HAP-1 (cell line): ENCODE measurements at regions not wholly inside any gene's neighbourhood (a gene's known extent, or its start where the extent isn't known, plus 50 kb on each side); places are given as distances from the start of the nearest gene placed in this dataset.
A peak's percentile ranks its signal among the peaks of the same experiment; 100 is the strongest.

Experiments used
- DNase-seq, 2 experiments: peaks; one replicate each; pipeline ENCODE4 v3.0.0-alpha.2; 2016 to 2020; ENCODE audit warnings: low spot score in 2 of 2
- H3K27me3 ChIP-seq: fragments of 250-450 bp; sonication (Bioruptor Pico); 2 replicates; pipeline ENCODE4 v1.5.1; 2020; ENCODE audit warnings: low read depth, mild to moderate bottlenecking, moderate library complexity
- H3K36me3 ChIP-seq: fragments of 250-450 bp; sonication (Bioruptor Pico); replicated peaks from 2 replicates; pipeline ENCODE4 v1.5.1; 2020; ENCODE audit warnings: mild to moderate bottlenecking
- H3K4me1 ChIP-seq: fragments of 250-450 bp; sonication (Bioruptor Pico); 2 replicates; pipeline ENCODE4 v1.5.1; 2020; ENCODE audit warnings: mild to moderate bottlenecking
- H3K4me3 ChIP-seq: fragments of 250-450 bp; sonication (Bioruptor Pico); 2 replicates; pipeline ENCODE4 v1.5.1; 2020; ENCODE audit warnings: mild to moderate bottlenecking, moderate library complexity
- H3K9me3 ChIP-seq: fragments of 250-450 bp; sonication (Bioruptor Pico); 2 replicates; pipeline ENCODE4 v1.5.1; 2020; ENCODE audit warnings: mild to moderate bottlenecking, moderate library complexity
- in situ Hi-C: fragments of 300-500 bp; cut with MboI; formaldehyde crosslinking; loops from 3 replicates; pipeline ENCODE4 v1.14.3; 2020; ENCODE audit warnings: low sequenced_read_pairs, inconsistent platforms, mixed read lengths

DNA sequence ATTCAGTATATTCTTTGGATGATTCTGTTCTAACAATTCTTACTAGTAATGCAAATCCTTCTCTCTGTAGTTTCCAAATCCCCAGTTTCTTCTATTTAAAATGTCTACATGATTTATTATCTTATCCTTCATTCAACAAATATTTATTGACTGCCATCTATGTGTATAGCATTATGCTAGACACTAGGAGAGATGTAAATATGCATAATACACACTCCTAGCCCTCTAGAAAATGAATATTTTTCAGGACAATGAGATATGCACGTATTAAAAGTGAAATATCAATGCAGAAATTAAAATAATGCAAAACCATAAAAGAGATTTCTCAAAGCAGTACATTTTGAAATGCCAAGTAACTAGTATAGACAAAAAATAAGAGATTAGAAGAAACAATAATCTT lies 293.5 kb upstream of the CNR1 start:
- DNase-seq, result peak in 1 of 2 experiments; percentile 62
- Histone ChIP-seq H3K36me3 (no peaks in the 10 kb centered on the region), H3K4me3 (no peak overlapping the region), H3K27me3 (no peaks in the 10 kb centered on the region), H3K4me1 (peaks cover 21% of the 10 kb centered on the region), H3K9me3 (peaks cover 3% of the 10 kb centered on the region; the same call in 1 of the 2 replicates)
- in situ Hi-C loops, result no loop called here

DNA sequence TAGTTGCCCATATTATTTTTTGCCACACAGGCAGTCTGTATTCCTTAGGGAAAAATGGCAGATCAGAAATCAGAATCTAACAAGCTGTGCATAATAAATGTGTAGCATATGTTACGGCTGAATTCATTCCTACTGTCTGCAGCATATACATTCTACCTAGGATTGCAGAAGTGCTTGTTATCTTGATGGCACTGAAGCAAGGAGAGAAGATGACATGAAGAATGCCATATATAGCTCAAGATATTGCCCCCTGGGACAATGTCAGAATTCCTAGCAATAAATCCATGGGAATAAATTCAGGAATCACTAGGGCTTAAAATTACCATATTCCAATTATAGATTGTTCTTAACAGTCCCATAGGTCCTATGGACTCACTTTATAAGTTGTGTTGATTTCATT lies 293.0 kb upstream of the CNR1 start:
- in situ Hi-C loops, result no loop called here

DNA sequence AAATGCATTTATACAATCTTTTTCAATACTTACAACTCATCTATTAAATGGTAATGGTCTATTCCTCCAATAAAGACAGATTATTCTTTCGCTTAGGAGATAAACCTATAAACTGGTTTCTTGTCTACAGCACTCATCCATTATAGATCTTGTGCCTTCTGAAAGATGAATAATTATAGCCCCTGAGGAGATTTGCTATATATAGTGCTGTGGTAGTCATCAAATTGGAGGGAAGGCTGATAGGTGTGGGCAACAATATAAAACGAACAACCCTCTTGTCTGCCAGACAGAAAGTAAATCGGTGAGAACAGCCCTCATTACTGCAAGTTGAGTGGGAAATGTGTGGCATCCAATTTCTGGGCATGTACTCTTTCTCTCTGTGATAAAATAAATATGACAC lies 292.5 kb upstream of the CNR1 start:
- no peak for DNase-seq
- Histone ChIP-seq H3K4me1 (peaks cover 21% of the 10 kb centered on the region), H3K36me3 (no peaks in the 10 kb centered on the region), H3K27me3 (no peaks in the 10 kb centered on the region), H3K9me3 (peaks cover 3% of the 10 kb centered on the region; the same call in 1 of the 2 replicates), H3K4me3 (no peak overlapping the region)
- in situ Hi-C loops, result no loop called here

More for the DNA sequence above, 293.0 kb upstream of the CNR1 start:
- H3K9me3 ChIP-seq, result peaks cover 3% of the 10 kb centered on the region; the same call in 1 of the 2 replicates
- H3K36me3 ChIP-seq, result no peaks in the 10 kb centered on the region
- no peaks in the 10 kb centered on the region for H3K27me3 ChIP-seq
- DNase-seq, result no peak
- H3K4me1 ChIP-seq, result peaks cover 21% of the 10 kb centered on the region
- no peak overlapping the region for H3K4me3 ChIP-seq

DNA sequence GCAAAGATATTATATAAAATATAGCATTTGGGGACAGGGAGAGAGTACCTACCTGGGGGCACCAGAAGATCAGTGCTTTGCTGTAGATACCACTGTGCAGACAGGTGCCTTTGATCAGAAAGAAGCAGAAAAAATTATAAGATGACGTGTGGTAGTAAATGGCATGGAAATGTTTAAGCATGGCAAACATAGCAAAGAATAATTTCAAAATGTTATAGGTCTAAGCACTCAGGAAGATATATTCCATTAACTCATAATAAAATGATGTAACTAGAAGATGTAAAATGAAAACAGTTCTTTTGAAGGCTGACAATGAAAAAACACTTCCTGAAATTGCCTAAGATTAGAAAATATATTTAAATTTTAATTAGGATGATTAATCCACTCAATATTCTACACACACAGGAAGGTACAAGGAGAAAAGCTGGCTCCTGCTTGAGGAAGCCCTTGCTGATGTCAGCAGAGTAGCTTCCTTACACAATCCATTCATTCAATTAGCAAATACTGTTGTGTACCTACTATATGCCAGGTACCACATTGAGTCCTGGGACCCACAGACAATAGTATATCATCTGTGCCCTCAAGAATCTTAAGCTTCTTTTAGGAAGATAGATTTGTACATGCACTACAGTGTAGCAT lies 290.2 kb upstream of the CNR1 start:
- no peaks in the 10 kb centered on the region for H3K27me3 ChIP-seq
- no peak for DNase-seq
- H3K4me1 ChIP-seq, result peaks cover 21% of the 10 kb centered on the region
- in situ Hi-C loops, result no loop called here
- no peak overlapping the region for H3K4me3 ChIP-seq
- H3K9me3 ChIP-seq, result no peaks in the 10 kb centered on the region
- no peaks in the 10 kb centered on the region for H3K36me3 ChIP-seq

DNA sequence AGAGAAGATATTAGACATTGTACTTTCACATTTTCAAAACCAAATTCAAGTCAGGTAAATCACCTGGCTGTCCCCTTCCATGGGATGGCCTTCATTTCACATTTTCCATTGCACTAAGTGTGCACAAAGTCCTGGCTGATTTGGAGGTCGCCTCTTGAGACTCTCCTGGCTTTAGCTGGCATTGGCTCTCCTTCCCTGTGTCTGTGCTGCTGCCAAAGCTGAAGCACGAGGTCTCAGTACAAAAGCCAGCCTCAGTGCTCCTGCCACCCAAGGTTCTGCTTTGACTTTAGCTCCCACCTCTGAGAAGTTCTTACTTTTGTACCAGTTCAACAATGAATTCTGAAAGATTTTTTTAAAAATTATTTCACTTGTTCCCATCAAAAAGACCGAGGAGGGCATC lies 289.2 kb upstream of the CNR1 start:
- Histone ChIP-seq H3K4me1 (peaks cover 21% of the 10 kb centered on the region), H3K27me3 (no peaks in the 10 kb centered on the region), H3K9me3 (no peaks in the 10 kb centered on the region), H3K4me3 (no peak overlapping the region), H3K36me3 (no peaks in the 10 kb centered on the region)
- DNase-seq, result no peak
- in situ Hi-C loops, result no loop called here

DNA sequence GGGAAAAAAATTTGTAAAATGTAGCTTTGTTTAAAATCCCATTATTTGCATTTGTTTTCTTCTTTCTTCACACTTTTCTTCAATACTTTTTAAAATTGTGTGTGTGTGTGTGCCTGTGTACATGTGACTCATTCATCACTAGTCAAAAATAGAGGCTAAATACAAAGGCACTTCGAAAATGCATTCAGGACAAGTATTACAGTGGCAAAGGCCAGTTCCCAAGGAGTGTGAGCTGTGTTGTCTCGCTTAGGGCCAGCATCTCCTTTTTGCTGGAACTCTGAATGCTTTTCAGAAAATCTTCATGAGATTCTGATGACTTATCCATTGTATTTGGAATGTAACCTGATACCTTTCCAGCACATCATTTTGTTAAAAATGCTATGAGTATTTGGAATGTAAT lies 288.5 kb upstream of the CNR1 start:
- no peak overlapping the region for H3K4me3 ChIP-seq
- H3K4me1 ChIP-seq, result peaks cover 17% of the 10 kb centered on the region
- in situ Hi-C loops, result no loop called here
- H3K27me3 ChIP-seq, result no peaks in the 10 kb centered on the region
- no peak for DNase-seq
- no peaks in the 10 kb centered on the region for H3K36me3 ChIP-seq
- no peaks in the 10 kb centered on the region for H3K9me3 ChIP-seq

DNA sequence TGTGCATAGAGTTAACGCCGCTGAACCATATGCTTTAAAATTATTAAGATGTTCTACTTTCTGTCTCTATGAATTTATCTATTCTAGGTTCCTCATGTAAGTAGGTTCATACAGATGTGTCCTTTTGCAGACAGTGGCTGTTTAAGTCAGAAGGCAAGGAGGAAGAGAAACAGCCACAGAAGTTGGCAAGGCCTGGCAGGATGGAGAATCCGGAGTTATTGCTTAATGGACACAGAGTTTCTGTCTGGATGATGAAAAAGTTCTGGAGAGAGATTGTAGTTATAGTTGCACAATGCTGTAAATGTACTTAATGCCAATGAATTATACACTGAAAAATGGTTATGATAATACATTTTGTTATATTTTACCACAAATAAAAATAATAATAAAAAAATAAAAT lies 283.6 kb upstream of the CNR1 start:
- Histone ChIP-seq H3K4me3 (no peak overlapping the region), H3K4me1 (no peaks in the 10 kb centered on the region; the same call in 1 of the 2 replicates), H3K9me3 (no peaks in the 10 kb centered on the region), H3K36me3 (no peaks in the 10 kb centered on the region), H3K27me3 (no peaks in the 10 kb centered on the region)
- in situ Hi-C loops, result no loop called here
- no peak for DNase-seq

DNA sequence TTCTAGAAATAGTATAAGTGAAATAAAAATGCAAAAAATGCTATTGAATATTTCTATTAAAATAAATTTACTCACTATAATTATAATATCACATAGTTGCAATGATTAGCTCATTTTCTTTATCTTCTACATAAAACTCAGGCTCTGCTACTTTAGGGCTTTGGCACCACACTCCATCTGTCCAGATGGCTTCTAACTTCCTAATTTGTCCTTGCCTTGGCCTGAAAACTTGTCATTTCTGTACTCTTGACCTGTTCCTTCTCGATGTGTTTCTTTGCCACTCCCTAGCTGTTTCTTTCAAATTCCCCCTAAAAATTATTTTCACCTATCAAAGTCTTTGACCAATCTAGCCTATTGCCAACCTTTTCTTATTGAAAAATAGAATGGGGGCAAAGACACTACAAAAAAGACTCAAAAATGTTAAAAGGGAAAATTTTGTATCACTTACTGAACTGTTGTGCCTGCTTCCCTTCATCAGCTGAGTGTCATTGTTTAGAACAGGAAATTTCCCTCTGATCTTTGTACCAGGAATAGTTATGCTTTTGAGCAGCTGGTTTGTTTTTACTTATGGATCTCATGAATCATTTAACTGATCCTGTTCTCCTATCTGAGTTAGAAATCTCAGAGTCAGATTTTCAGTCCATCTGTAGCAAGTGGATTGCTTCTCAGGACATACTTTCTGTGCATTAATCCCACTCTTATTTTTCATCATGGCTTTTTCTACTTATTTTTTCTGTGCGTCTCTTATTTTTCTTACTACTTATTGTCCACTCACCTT lies 279.2 kb upstream of the CNR1 start:
- Histone ChIP-seq H3K4me1 (no peaks in the 10 kb centered on the region), H3K4me3 (no peak overlapping the region), H3K27me3 (no peaks in the 10 kb centered on the region), H3K36me3 (no peaks in the 10 kb centered on the region), H3K9me3 (no peaks in the 10 kb centered on the region)
- DNase-seq, result no peak
- in situ Hi-C loops, result no loop called here

DNA sequence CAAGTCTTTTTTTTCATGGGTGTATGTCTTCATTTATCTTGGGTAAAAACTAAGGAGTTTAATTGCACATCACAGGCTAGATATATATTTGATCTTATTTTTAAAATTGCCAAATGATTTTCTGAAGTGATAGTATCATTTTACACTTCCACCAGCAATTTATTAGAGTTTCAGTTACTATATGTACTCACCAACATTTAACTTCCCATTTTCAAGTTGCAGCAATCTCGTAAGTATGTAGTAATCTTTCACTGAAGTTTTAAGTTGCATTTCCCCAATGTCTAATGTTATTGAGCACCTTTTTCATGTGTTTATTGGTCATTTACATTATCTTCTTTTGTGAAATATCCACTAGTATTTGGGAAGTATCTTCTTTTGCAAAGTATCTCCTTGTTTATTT lies 277.4 kb upstream of the CNR1 start:
- Histone ChIP-seq H3K9me3 (no peaks in the 10 kb centered on the region), H3K4me3 (no peak overlapping the region), H3K36me3 (no peaks in the 10 kb centered on the region), H3K4me1 (no peaks in the 10 kb centered on the region), H3K27me3 (no peaks in the 10 kb centered on the region)
- in situ Hi-C loops, result no loop called here
- DNase-seq, result no peak

DNA sequence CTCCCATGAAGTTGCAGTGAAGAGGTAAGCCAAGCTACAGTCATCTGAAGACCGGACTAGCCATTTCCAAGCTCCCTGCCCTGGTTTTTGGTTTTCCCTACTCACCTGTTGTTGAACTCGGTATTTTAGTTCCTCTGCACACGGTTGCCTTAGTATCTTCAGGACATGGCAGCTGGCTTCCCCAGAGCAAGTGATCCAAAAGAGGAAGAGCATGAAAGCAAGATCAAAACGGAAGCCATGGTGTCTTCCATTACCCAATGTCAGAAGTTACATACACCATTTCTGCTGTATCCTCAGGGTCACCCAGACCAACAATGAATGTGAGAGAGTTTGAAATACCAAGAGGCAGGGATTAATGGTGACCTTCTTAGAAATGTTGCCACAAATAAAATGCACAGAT lies 276.6 kb upstream of the CNR1 start:
- Histone ChIP-seq H3K4me3 (no peak overlapping the region), H3K4me1 (no peaks in the 10 kb centered on the region), H3K36me3 (no peaks in the 10 kb centered on the region), H3K9me3 (no peaks in the 10 kb centered on the region), H3K27me3 (no peaks in the 10 kb centered on the region)
- DNase-seq, result no peak
- in situ Hi-C loops, result no loop called here

DNA sequence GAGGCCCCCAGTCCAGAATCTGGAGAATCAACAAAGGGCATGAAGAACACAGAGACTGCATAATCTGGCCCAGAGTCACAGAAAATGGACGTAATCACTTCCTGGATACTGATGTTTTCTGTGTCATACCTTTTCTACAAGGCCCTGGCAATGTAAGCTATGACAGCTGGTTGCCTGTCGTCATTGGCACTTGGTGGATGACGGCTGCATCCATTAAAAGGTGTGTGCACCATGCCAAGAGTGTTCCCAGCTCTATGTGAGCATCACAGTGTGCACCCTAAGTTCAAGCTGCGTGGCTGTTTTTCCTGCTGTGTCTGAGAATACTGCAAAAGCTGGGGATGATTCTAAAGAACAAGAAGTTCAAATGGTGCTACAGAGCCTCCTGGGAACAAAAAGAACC lies 275.2 kb upstream of the CNR1 start:
- no peaks in the 10 kb centered on the region for H3K27me3 ChIP-seq
- no peaks in the 10 kb centered on the region for H3K4me1 ChIP-seq
- DNase-seq, result no peak
- no peak overlapping the region for H3K4me3 ChIP-seq
- in situ Hi-C loops, result no loop called here
- no peaks in the 10 kb centered on the region for H3K9me3 ChIP-seq
- H3K36me3 ChIP-seq, result no peaks in the 10 kb centered on the region

DNA sequence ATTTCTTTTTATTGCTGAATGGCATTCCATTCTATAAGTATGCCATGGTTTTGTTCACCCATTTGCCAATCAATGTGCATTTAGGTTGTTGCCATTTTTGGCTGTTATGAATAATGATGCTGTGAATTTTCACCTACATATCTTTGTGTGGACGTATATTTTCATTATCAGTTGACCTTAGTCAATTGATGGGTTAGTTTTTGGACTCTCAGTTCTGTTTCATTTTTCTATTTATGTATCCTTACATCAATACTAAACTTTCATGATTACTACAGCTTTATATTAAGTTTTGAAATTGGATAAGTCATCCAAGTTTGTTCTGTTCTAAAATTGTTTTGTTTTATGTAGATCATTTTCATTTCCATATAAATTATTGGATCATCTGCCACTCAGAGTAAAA lies 261.9 kb upstream of the CNR1 start:
- in situ Hi-C loops, result no loop called here
- H3K36me3 ChIP-seq, result no peaks in the 10 kb centered on the region
- no peaks in the 10 kb centered on the region for H3K4me1 ChIP-seq
- no peak overlapping the region for H3K4me3 ChIP-seq
- H3K9me3 ChIP-seq, result no peaks in the 10 kb centered on the region
- no peaks in the 10 kb centered on the region for H3K27me3 ChIP-seq
- no peak for DNase-seq

DNA sequence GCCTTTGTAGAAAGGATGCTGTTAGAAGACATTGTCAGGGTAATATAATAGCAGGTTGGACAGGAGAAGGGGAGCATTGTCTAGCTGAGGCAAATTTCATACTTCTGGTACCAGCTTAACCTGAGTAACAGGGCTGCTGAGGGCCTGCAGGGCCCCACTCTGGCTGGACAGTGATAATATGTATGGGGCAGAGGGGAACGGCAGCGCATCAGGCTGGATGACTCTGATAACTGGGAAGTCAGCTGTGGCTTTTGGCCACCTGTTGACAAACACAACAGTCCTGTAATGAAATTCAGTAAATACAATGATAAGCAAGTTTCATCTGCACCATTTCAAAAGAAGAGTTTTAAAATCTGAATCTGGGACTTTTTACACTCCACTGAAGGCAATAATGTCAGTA lies 259.9 kb upstream of the CNR1 start:
- no peaks in the 10 kb centered on the region for H3K4me1 ChIP-seq
- no peaks in the 10 kb centered on the region for H3K9me3 ChIP-seq
- DNase-seq, result no peak
- H3K27me3 ChIP-seq, result no peaks in the 10 kb centered on the region
- H3K4me3 ChIP-seq, result no peak overlapping the region
- in situ Hi-C loops, result no loop called here
- H3K36me3 ChIP-seq, result no peaks in the 10 kb centered on the region

DNA sequence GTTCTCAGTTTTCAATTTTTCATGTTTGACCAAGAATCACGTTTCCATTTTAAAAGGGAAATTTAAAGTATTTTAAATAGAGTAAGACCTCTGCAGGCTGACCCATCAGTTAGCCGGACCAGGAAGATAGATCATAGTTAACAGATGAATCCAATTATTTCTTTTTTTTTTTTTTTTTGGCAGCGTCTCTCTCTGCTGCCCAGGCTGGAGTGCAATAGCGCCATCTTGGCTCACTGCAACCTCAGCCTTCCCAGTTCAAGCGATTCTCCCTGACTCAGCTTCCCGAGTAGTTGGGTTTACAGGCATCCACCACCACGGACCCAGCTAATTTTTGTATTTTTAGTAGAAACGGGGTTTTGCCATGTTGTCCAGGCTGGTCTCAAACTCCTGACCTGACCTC lies 256.7 kb upstream of the CNR1 start:
- H3K9me3 ChIP-seq, result no peaks in the 10 kb centered on the region
- in situ Hi-C loops, result no loop called here
- H3K36me3 ChIP-seq, result no peaks in the 10 kb centered on the region
- H3K4me1 ChIP-seq, result peaks cover 5% of the 10 kb centered on the region; the same call in 1 of the 2 replicates
- H3K27me3 ChIP-seq, result no peaks in the 10 kb centered on the region
- DNase-seq, result no peak
- H3K4me3 ChIP-seq, result no peak overlapping the region
